ENCODE measurements at regions not wholly inside any gene's neighbourhood (a gene's known extent, or its start where the extent isn't known, plus 50 kb on each side); places are given as distances from the start of the nearest gene placed in this dataset.

- TF ChIP-seq CTCF (conservative IDR thresholded peaks at IDR 0.05) (no peak), EZH2 (IDR thresholded peaks at IDR 0.05; ENCODE audit: low read depth) (no peak)
Measured at GRCh38 chr4:157908691-157909090, 264.1 kb downstream of the GASK1B start.

All from PC-9 (cell line).